ENCODE measurements at regions not wholly inside any gene's neighbourhood (a gene's known extent, or its start where the extent isn't known, plus 50 kb on each side); places are given as distances from the start of the nearest gene placed in this dataset.

- no peak for DNase-seq
- Mint-ChIP-seq H3K4me1 (no peaks in the 10 kb centered on the region), H3K4me3 (no peak overlapping the region), H3K27me3 (no peaks in the 10 kb centered on the region), H3K27ac (no peak overlapping the region), H3K9me3 (no peaks in the 10 kb centered on the region), H3K36me3 (no peaks in the 10 kb centered on the region)
Observed at GRCh38 chr10:78777466-78777865, 291.3 kb upstream of the ZMIZ1 start.

- DNase-seq = no peak
- Mint-ChIP-seq H3K27ac (no peak overlapping the region), H3K9me3 (no peaks in the 10 kb centered on the region), H3K4me3 (no peak overlapping the region), H3K27me3 (no peaks in the 10 kb centered on the region), H3K4me1 (no peaks in the 10 kb centered on the region), H3K36me3 (no peaks in the 10 kb centered on the region)
Observed at GRCh38 chr10:78777867-78778266, 290.9 kb upstream of the ZMIZ1 start.

- Mint-ChIP-seq H3K4me3 (no peak overlapping the region), H3K36me3 (no peaks in the 10 kb centered on the region), H3K9me3 (no peaks in the 10 kb centered on the region), H3K27ac (no peak overlapping the region), H3K4me1 (no peaks in the 10 kb centered on the region), H3K27me3 (peaks cover 3% of the 10 kb centered on the region)
- no peak for DNase-seq
Observed at GRCh38 chr10:78778444-78779338, 290.1 kb upstream of the ZMIZ1 start.

GRCh38 chr10:78779339-78779955, 289.3 kb upstream of the ZMIZ1 start:
- no peak overlapping the region for H3K4me3 Mint-ChIP-seq
- no peak for DNase-seq
- no peaks in the 10 kb centered on the region for H3K9me3 Mint-ChIP-seq
- H3K27me3 Mint-ChIP-seq = peaks cover 4% of the 10 kb centered on the region
- no peaks in the 10 kb centered on the region for H3K4me1 Mint-ChIP-seq
- no peak overlapping the region for H3K27ac Mint-ChIP-seq
- H3K36me3 Mint-ChIP-seq = no peaks in the 10 kb centered on the region

- peaks cover 8% of the 10 kb centered on the region for H3K27me3 Mint-ChIP-seq
- H3K27ac Mint-ChIP-seq = no peak overlapping the region
- H3K4me1 Mint-ChIP-seq = no peaks in the 10 kb centered on the region
- no peaks in the 10 kb centered on the region for H3K36me3 Mint-ChIP-seq
- H3K9me3 Mint-ChIP-seq = no peaks in the 10 kb centered on the region
- DNase-seq = no peak
- H3K4me3 Mint-ChIP-seq = no peak overlapping the region
Observed at GRCh38 chr10:78780551-78780961, 288.2 kb upstream of the ZMIZ1 start.

GRCh38 chr10:78781251-78781913, 287.4 kb upstream of the ZMIZ1 start:
- Mint-ChIP-seq H3K4me1 (no peaks in the 10 kb centered on the region), H3K36me3 (no peaks in the 10 kb centered on the region), H3K27ac (no peak overlapping the region), H3K9me3 (no peaks in the 10 kb centered on the region), H3K4me3 (no peak overlapping the region), H3K27me3 (peaks cover 8% of the 10 kb centered on the region)
- no peak for DNase-seq

- Mint-ChIP-seq H3K9me3 (no peaks in the 10 kb centered on the region), H3K36me3 (no peaks in the 10 kb centered on the region), H3K4me3 (no peak overlapping the region), H3K4me1 (no peaks in the 10 kb centered on the region), H3K27ac (no peak overlapping the region), H3K27me3 (peaks cover 13% of the 10 kb centered on the region)
- no peak for DNase-seq
Observed at GRCh38 chr10:78781991-78782390, 286.8 kb upstream of the ZMIZ1 start.

- DNase-seq = no peak
- Mint-ChIP-seq H3K27ac (no peak overlapping the region), H3K4me1 (no peaks in the 10 kb centered on the region), H3K4me3 (no peak overlapping the region), H3K27me3 (peaks cover 13% of the 10 kb centered on the region), H3K9me3 (no peaks in the 10 kb centered on the region), H3K36me3 (no peaks in the 10 kb centered on the region)
Observed at GRCh38 chr10:78782441-78782840, 286.3 kb upstream of the ZMIZ1 start.

- H3K36me3 Mint-ChIP-seq = no peaks in the 10 kb centered on the region
- no peaks in the 10 kb centered on the region for H3K9me3 Mint-ChIP-seq
- H3K27me3 Mint-ChIP-seq = peaks cover 13% of the 10 kb centered on the region
- DNase-seq = no peak
- H3K4me1 Mint-ChIP-seq = no peaks in the 10 kb centered on the region
- no peak overlapping the region for H3K4me3 Mint-ChIP-seq
- H3K27ac Mint-ChIP-seq = no peak overlapping the region
Observed at GRCh38 chr10:78783753-78784152, 285.0 kb upstream of the ZMIZ1 start.

GRCh38 chr10:78784546-78784945, 284.2 kb upstream of the ZMIZ1 start:
- Mint-ChIP-seq H3K27me3 (peaks cover 17% of the 10 kb centered on the region), H3K36me3 (no peaks in the 10 kb centered on the region), H3K27ac (no peak overlapping the region), H3K9me3 (no peaks in the 10 kb centered on the region), H3K4me1 (no peaks in the 10 kb centered on the region), H3K4me3 (no peak overlapping the region)
- no peak for DNase-seq

- H3K9me3 Mint-ChIP-seq = no peaks in the 10 kb centered on the region
- DNase-seq = no peak
- no peaks in the 10 kb centered on the region for H3K36me3 Mint-ChIP-seq
- no peak overlapping the region for H3K27ac Mint-ChIP-seq
- no peaks in the 10 kb centered on the region for H3K4me1 Mint-ChIP-seq
- peaks cover 20% of the 10 kb centered on the region for H3K27me3 Mint-ChIP-seq
- H3K4me3 Mint-ChIP-seq = no peak overlapping the region
Observed at GRCh38 chr10:78785066-78785465, 283.7 kb upstream of the ZMIZ1 start.

GRCh38 chr10:78785991-78786390, 282.8 kb upstream of the ZMIZ1 start:
- Mint-ChIP-seq H3K4me1 (no peaks in the 10 kb centered on the region), H3K27ac (no peak overlapping the region), H3K4me3 (no peak overlapping the region), H3K27me3 (peaks cover 22% of the 10 kb centered on the region), H3K36me3 (no peaks in the 10 kb centered on the region), H3K9me3 (no peaks in the 10 kb centered on the region)
- no peak for DNase-seq

GRCh38 chr10:78787125-78787524, 281.6 kb upstream of the ZMIZ1 start:
- H3K9me3 Mint-ChIP-seq = no peaks in the 10 kb centered on the region
- no peak overlapping the region for H3K4me3 Mint-ChIP-seq
- H3K27ac Mint-ChIP-seq = no peak overlapping the region
- H3K27me3 Mint-ChIP-seq = peaks cover 22% of the 10 kb centered on the region
- no peak for DNase-seq
- H3K4me1 Mint-ChIP-seq = no peaks in the 10 kb centered on the region
- H3K36me3 Mint-ChIP-seq = no peaks in the 10 kb centered on the region

GRCh38 chr10:78794736-78795455, 273.9 kb upstream of the ZMIZ1 start:
- H3K27me3 Mint-ChIP-seq = peaks cover 4% of the 10 kb centered on the region

More at GRCh38 chr10:78794736-78795455, 273.9 kb upstream of the ZMIZ1 start:
- Mint-ChIP-seq H3K4me1 (no peaks in the 10 kb centered on the region), H3K27ac (no peak overlapping the region), H3K9me3 (no peaks in the 10 kb centered on the region), H3K36me3 (no peaks in the 10 kb centered on the region), H3K4me3 (no peak overlapping the region)
- DNase-seq = no peak

Data from activated naive CD8-positive, alpha-beta T cell treated with anti-CD3 and anti-CD28 coated beads for 36 hours (primary cell).